Progenitor cell of endocrine pancreas (in vitro differentiated cells): ENCODE measurements at regions not wholly inside any gene's neighbourhood (a gene's known extent, or its start where the extent isn't known, plus 50 kb on each side); places are given as distances from the start of the nearest gene placed in this dataset.

Experiments
- DNase-seq: peaks from one replicate; pipeline ENCODE4 v3.0.0; 2021; ENCODE audit warnings: low spot score; ENCODE audit not compliant: unreplicated experiment
- H3K27ac Mint-ChIP-seq: 2 replicates; pipeline ENCODE4 v1.8.0; 2021; ENCODE audit warnings: mild to moderate bottlenecking, moderate library complexity, mixed read lengths
- H3K27me3 Mint-ChIP-seq: 2 replicates; pipeline ENCODE4 v1.8.0; 2021; ENCODE audit warnings: mixed read lengths
- H3K36me3 Mint-ChIP-seq: 2 replicates; pipeline ENCODE4 v1.8.0; 2022; ENCODE audit warnings: mixed read lengths; ENCODE audit not compliant: insufficient read depth
- H3K4me1 Mint-ChIP-seq: 2 replicates; pipeline ENCODE4 v1.8.0; 2021; ENCODE audit warnings: low read depth, mixed read lengths
- H3K4me3 Mint-ChIP-seq: 2 replicates; pipeline ENCODE4 v1.8.0; 2021; ENCODE audit warnings: low read depth, mild to moderate bottlenecking, moderate library complexity, mixed read lengths
- H3K9me3 Mint-ChIP-seq: 2 replicates; pipeline ENCODE4 v1.8.0; 2021; ENCODE audit warnings: low read depth, mixed read lengths
- TF ChIP-seq, protein P1 (sequence below): fragments of 200-600 bp; sonication (generic); IDR thresholded peaks from one replicate; pipeline ENCODE4 v1.5.0; 2021; ENCODE audit warnings: antibody characterized with exemption, mild to moderate bottlenecking; ENCODE audit not compliant: unreplicated experiment

DNA sequence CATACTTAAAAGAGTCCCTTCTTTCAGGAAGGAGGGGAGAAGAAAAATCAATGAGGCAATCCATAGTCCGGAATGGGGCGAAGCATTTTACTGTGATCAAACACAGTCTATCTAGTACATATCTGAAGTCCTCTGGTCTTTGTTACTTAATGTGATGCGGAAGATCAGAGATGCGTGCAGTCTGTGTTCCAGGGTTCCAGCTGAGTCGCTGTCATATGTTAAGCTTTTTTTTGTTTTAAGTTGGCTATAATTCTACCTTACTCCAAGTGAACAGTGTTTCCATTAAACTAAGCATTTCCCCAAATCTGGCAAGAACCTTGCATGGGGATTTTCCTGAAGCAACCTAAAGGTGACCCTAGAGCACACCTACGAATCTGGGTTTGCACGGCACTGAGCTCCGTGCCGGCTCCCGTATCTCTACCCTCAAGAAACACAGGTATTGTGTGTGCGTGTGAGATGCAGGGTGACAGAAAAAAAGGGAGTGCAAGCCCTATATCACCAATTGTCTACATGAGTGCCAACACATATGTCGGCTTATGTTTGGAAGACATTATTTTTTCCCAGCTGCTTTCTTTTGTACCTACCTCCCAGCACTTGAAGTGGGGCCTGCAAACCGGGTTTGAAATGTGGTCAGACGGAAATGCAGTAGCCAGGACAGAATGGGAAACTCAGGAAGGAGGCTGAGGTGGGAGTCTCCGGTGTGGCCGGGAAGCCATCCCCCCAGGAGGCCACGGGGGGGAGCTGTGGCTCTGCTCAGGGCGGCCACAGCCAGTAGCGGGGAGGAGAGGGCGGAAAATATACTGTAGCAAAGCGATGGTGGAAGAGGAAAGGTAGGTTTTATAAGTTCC is 435.8 kb upstream of the MGMT start:
- Mint-ChIP-seq H3K27ac (no peak overlapping the region), H3K27me3 (peaks cover 99% of the 10 kb centered on the region), H3K36me3 (no peaks in the 10 kb centered on the region), H3K9me3 (no peaks in the 10 kb centered on the region), H3K4me3 (no peak overlapping the region), H3K4me1 (peaks cover 5% of the 10 kb centered on the region)
- peak; percentile 66 for DNase-seq
- TF ChIP-seq, protein P1, sequence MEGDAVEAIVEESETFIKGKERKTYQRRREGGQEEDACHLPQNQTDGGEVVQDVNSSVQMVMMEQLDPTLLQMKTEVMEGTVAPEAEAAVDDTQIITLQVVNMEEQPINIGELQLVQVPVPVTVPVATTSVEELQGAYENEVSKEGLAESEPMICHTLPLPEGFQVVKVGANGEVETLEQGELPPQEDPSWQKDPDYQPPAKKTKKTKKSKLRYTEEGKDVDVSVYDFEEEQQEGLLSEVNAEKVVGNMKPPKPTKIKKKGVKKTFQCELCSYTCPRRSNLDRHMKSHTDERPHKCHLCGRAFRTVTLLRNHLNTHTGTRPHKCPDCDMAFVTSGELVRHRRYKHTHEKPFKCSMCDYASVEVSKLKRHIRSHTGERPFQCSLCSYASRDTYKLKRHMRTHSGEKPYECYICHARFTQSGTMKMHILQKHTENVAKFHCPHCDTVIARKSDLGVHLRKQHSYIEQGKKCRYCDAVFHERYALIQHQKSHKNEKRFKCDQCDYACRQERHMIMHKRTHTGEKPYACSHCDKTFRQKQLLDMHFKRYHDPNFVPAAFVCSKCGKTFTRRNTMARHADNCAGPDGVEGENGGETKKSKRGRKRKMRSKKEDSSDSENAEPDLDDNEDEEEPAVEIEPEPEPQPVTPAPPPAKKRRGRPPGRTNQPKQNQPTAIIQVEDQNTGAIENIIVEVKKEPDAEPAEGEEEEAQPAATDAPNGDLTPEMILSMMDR: peak; percentile 92

DNA sequence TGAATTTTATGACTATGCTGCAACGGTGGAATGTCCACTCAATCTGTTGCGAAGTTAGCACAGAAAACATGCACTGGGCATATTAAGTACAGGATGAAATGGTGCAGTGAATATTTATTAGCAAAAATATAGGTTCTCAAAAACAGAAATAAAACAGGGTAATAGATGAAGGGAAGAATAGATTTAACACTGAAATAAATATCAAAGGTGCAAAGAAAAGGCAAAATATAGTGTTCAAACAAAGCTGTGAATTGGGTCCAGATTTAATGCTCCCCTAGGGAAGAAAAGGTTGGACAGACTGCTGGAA is 435.2 kb upstream of the MGMT start:
- H3K4me3 Mint-ChIP-seq: no peak overlapping the region
- no peak for DNase-seq
- H3K4me1 Mint-ChIP-seq: peaks cover 5% of the 10 kb centered on the region
- H3K27me3 Mint-ChIP-seq: peaks cover 99% of the 10 kb centered on the region
- no peaks in the 10 kb centered on the region for H3K9me3 Mint-ChIP-seq
- no peaks in the 10 kb centered on the region for H3K36me3 Mint-ChIP-seq
- TF ChIP-seq, protein P1: no peak
- no peak overlapping the region for H3K27ac Mint-ChIP-seq

DNA sequence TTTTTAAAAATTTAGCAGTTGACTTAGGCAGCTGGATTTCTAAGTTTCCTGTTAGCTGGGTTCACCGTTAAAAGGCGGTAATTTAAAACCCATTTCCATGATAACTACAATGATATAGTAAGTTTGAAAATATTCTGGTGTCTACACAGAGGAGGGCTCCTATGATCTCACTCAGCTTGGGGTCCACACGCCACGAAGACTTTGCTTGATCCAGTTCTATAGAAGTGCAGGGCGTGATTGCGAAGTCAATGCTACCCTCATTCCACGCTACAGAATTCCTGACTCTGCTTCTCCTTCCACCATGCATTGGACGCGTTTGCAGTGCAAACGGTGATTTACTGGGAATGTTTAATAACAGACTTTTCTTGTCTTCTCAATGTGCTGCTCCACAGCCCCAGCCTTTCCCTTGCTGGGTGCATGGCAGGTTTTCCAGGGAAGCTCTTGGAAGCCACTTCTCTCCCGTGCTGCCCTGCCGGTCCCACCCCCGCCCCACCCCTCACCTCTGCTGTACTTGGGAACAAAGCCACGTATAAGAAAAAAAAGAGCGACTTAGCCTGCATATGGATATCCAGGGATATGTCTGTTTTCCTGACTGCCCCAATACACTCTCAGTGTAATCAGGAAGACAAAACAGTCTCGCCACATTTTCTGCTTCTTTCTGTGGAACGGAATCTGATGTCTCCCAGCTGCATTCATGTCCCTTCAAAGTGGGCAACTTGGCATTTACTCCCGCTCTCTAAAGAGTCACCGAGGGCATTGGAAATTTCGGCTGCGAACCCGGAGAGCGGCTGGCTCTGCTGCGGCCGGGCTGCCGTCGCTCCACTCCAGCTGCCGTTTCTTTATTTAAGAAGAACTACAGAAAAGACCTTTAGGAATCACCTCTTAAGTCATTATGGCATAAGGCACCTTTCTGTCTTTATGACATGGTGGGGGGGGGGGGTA is 434.4 kb upstream of the MGMT start:
- no peaks in the 10 kb centered on the region for H3K9me3 Mint-ChIP-seq
- peaks cover 98% of the 10 kb centered on the region for H3K27me3 Mint-ChIP-seq
- peaks cover 5% of the 10 kb centered on the region for H3K4me1 Mint-ChIP-seq
- no peak for DNase-seq
- no peak overlapping the region for H3K27ac Mint-ChIP-seq
- no peaks in the 10 kb centered on the region for H3K36me3 Mint-ChIP-seq
- TF ChIP-seq, protein P1: no peak
- H3K4me3 Mint-ChIP-seq: no peak overlapping the region

DNA sequence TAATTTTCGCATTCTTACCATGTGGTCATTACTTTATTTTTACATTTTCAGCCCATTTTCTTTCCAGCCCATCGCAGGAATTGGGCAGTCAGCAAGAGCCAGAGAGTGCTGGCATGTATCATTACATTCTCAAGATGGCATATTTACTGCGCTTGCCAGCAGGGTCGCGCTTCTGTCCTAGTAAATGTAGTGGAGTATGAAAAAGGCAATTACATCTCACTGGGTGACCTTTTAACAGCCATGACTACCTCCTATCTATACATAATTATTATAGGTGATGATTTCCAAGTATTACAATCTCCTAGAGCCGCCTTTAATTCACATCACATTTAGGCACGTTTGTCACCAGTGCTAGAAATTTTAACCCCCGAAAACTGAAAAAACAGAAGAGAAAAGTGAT is 433.7 kb upstream of the MGMT start:
- TF ChIP-seq, protein P1: no peak
- Mint-ChIP-seq H3K36me3 (no peaks in the 10 kb centered on the region), H3K4me1 (peaks cover 5% of the 10 kb centered on the region), H3K9me3 (no peaks in the 10 kb centered on the region), H3K27ac (no peak overlapping the region), H3K27me3 (peaks cover 98% of the 10 kb centered on the region), H3K4me3 (no peak overlapping the region)
- DNase-seq: no peak

DNA sequence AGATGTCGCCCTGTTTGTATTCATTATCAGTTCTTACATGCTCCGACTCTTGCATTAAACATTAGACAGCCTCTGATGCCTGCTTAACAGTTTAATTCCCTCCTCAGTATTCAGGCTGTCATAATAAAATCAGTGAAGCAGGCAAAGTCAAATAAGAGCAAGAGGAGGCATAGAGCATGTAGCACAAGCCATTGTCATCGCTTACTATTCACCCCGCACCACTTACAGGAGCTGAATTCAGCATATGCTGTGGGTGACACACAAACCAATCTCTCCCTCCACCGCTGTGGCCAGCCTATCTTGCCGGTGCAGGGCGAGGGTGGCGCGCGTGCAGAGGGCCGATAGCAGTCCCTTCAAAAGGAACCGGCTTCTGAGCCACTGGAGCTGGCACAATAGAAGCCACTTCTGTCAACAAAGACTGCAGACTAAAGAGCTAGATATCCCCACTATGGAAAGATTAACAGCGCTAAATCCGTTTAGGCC is 433.2 kb upstream of the MGMT start:
- TF ChIP-seq, protein P1: no peak
- Mint-ChIP-seq H3K27ac (no peak overlapping the region), H3K36me3 (no peaks in the 10 kb centered on the region), H3K27me3 (peaks cover 98% of the 10 kb centered on the region), H3K9me3 (no peaks in the 10 kb centered on the region), H3K4me3 (no peak overlapping the region), H3K4me1 (peaks cover 5% of the 10 kb centered on the region)
- DNase-seq: peak; percentile 26
